ENCODE measurements at regions not wholly inside any gene's neighbourhood (a gene's known extent, or its start where the extent isn't known, plus 50 kb on each side); places are given as distances from the start of the nearest gene placed in this dataset.

- TF ChIP-seq, protein P1, sequence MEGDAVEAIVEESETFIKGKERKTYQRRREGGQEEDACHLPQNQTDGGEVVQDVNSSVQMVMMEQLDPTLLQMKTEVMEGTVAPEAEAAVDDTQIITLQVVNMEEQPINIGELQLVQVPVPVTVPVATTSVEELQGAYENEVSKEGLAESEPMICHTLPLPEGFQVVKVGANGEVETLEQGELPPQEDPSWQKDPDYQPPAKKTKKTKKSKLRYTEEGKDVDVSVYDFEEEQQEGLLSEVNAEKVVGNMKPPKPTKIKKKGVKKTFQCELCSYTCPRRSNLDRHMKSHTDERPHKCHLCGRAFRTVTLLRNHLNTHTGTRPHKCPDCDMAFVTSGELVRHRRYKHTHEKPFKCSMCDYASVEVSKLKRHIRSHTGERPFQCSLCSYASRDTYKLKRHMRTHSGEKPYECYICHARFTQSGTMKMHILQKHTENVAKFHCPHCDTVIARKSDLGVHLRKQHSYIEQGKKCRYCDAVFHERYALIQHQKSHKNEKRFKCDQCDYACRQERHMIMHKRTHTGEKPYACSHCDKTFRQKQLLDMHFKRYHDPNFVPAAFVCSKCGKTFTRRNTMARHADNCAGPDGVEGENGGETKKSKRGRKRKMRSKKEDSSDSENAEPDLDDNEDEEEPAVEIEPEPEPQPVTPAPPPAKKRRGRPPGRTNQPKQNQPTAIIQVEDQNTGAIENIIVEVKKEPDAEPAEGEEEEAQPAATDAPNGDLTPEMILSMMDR (IDR thresholded peaks at IDR 0.05) = no peak
- TF ChIP-seq POLR2A (IDR thresholded peaks at IDR 0.05) = no peak
These were observed 284.2 kb downstream of the C3orf38 start for GRCh38 chr3:88434001-88434400.

Data from uterus (tissue), 2 donors.